ENCODE measurements at regions not wholly inside any gene's neighbourhood (a gene's known extent, or its start where the extent isn't known, plus 50 kb on each side); places are given as distances from the start of the nearest gene placed in this dataset.

DNA sequence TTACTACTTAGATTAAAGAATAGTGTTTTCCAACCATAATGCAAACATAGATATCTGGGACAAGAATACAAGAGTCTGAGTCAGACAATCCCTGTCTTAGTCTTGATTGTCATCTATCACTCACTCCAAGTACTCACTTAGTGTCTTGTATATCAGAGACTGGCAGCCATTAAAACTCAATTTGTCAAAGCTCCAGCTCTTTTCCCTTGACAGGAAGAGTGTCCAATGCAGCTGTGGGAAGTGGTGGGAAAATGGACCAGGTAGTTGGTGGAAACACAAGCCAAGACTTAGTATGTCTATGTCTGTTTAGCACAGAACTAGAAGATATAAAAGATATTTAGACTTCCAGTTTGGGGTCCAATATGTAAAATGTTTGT, 271.6 kb upstream of the CLEC14A start:
- Histone ChIP-seq H3K27me3 (ENCODE audit: insufficient read depth, low read length) (no peaks in the 10 kb centered on the region), H3K36me3 (ENCODE audit: insufficient read depth, low read length) (no peaks in the 10 kb centered on the region), H3K79me2 (ENCODE audit: insufficient read depth, low read length) (no peaks in the 10 kb centered on the region), H3K4me1 (ENCODE audit: insufficient read depth, low read length) (no peaks in the 10 kb centered on the region), H3K4me2 (ENCODE audit: low read length) (no peak overlapping the region), H3K9ac (ENCODE audit: low read length) (no peak overlapping the region), H3K4me3 (ENCODE audit: insufficient read depth, low read depth, low read length) (no peak overlapping the region), H4K20me1 (ENCODE audit: insufficient read depth, low read length) (no peaks in the 10 kb centered on the region), H3K9me3 (ENCODE audit: insufficient read depth, low read depth, low read length) (no peaks in the 10 kb centered on the region), H3K27ac (ENCODE audit: low read depth, low read length) (no peak overlapping the region), H2AFZ (ENCODE audit: low read depth, low read length) (no peak overlapping the region)
- no peak overlapping the region for H3K27ac Mint-ChIP-seq (ENCODE audit: unreplicated experiment)
- no peak for FAIRE-seq
- no peak for DNase-seq (ENCODE audit: low read depth)
- no peaks in the 10 kb centered on the region for H3K36me3 Mint-ChIP-seq (ENCODE audit: low read depth, unreplicated experiment)
- TF ChIP-seq, protein P1, sequence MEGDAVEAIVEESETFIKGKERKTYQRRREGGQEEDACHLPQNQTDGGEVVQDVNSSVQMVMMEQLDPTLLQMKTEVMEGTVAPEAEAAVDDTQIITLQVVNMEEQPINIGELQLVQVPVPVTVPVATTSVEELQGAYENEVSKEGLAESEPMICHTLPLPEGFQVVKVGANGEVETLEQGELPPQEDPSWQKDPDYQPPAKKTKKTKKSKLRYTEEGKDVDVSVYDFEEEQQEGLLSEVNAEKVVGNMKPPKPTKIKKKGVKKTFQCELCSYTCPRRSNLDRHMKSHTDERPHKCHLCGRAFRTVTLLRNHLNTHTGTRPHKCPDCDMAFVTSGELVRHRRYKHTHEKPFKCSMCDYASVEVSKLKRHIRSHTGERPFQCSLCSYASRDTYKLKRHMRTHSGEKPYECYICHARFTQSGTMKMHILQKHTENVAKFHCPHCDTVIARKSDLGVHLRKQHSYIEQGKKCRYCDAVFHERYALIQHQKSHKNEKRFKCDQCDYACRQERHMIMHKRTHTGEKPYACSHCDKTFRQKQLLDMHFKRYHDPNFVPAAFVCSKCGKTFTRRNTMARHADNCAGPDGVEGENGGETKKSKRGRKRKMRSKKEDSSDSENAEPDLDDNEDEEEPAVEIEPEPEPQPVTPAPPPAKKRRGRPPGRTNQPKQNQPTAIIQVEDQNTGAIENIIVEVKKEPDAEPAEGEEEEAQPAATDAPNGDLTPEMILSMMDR (IDR thresholded peaks at IDR 0.05; ENCODE audit: insufficient read depth, low read depth, low read length), result no peak
- no peak for TF ChIP-seq EZH2 (IDR thresholded peaks at IDR 0.05; ENCODE audit: insufficient read depth, low read length)
- no peaks in the 10 kb centered on the region for H3K27me3 Mint-ChIP-seq (ENCODE audit: low read depth, unreplicated experiment)
- no peaks in the 10 kb centered on the region for H3K4me1 Mint-ChIP-seq (ENCODE audit: low read depth, unreplicated experiment)
- H3K9me3 Mint-ChIP-seq (ENCODE audit: unreplicated experiment), result no peaks in the 10 kb centered on the region
- no peak overlapping the region for H3K4me3 Mint-ChIP-seq (ENCODE audit: unreplicated experiment)

- DNase-seq (ENCODE audit: low read depth) (no peak), FAIRE-seq (no peak)
- Histone ChIP-seq H3K27me3 (ENCODE audit: insufficient read depth, low read length) (no peaks in the 10 kb centered on the region), H4K20me1 (ENCODE audit: insufficient read depth, low read length) (no peaks in the 10 kb centered on the region), H3K9ac (ENCODE audit: low read length) (no peak overlapping the region), H3K79me2 (ENCODE audit: insufficient read depth, low read length) (no peaks in the 10 kb centered on the region), H3K27ac (ENCODE audit: low read depth, low read length) (no peak overlapping the region), H3K4me2 (ENCODE audit: low read length) (no peak overlapping the region), H3K4me3 (ENCODE audit: insufficient read depth, low read depth, low read length) (no peak overlapping the region), H2AFZ (ENCODE audit: low read depth, low read length) (no peak overlapping the region), H3K36me3 (ENCODE audit: insufficient read depth, low read length) (no peaks in the 10 kb centered on the region), H3K4me1 (ENCODE audit: insufficient read depth, low read length) (no peaks in the 10 kb centered on the region), H3K9me3 (ENCODE audit: insufficient read depth, low read depth, low read length) (no peaks in the 10 kb centered on the region)
- no peaks in the 10 kb centered on the region for H3K36me3 Mint-ChIP-seq (ENCODE audit: low read depth, unreplicated experiment)
- H3K27me3 Mint-ChIP-seq (ENCODE audit: low read depth, unreplicated experiment), result no peaks in the 10 kb centered on the region
- H3K27ac Mint-ChIP-seq (ENCODE audit: unreplicated experiment), result no peak overlapping the region
- H3K4me1 Mint-ChIP-seq (ENCODE audit: low read depth, unreplicated experiment), result no peaks in the 10 kb centered on the region
- H3K4me3 Mint-ChIP-seq (ENCODE audit: unreplicated experiment), result no peak overlapping the region
- TF ChIP-seq EZH2 (IDR thresholded peaks at IDR 0.05; ENCODE audit: insufficient read depth, low read length), result no peak
- TF ChIP-seq, protein P1 (IDR thresholded peaks at IDR 0.05; ENCODE audit: insufficient read depth, low read depth, low read length), result no peak
- no peaks in the 10 kb centered on the region for H3K9me3 Mint-ChIP-seq (ENCODE audit: unreplicated experiment)
Measured at GRCh38 chr14:38526826-38527501, 271.1 kb upstream of the CLEC14A start.
